Gastroesophageal sphincter (tissue), 4 donors: ENCODE measurements at regions not wholly inside any gene's neighbourhood (a gene's known extent, or its start where the extent isn't known, plus 50 kb on each side); places are given as distances from the start of the nearest gene placed in this dataset.

Source experiments
- ATAC-seq: fragments of 150-250 bp; one replicate; pipeline ENCODE4 v1.9.1; 2016; ENCODE audit warnings: mild to moderate bottlenecking, moderate library complexity
- H3K27ac ChIP-seq, 4 donors: fragments of 200-600 bp; sonication (generic) in 3 of 4; 1 replicate in 3 of 4; 2 replicates in 1 of 4; pipeline ENCODE4 v1.5.1; 2016 to 2019
- H3K27me3 ChIP-seq: fragments of 200-600 bp; sonication (generic); one replicate; pipeline ENCODE4 v1.5.1; 2019
- H3K36me3 ChIP-seq, 2 donors: fragments of 200-600 bp; sonication (generic); one replicate each; pipeline ENCODE4 v1.5.1; 2019; ENCODE audit warnings: control low read depth in 1 of 2
- H3K4me1 ChIP-seq, 3 donors: fragments of 200-600 bp; sonication (generic); 1 replicate in 2 of 3; 2 replicates in 1 of 3; pipeline ENCODE4 v1.5.1; 2016 to 2019; ENCODE audit warnings: control low read depth in 2 of 3
- H3K4me3 ChIP-seq, 2 donors: fragments of 200-600 bp; sonication (generic); one replicate each; pipeline ENCODE4 v1.5.1; 2019; ENCODE audit warnings: mild to moderate bottlenecking in 1 of 2, moderate library complexity in 1 of 2
- H3K9me3 ChIP-seq, 3 donors: fragments of 200-600 bp; sonication (generic); one replicate each; pipeline ENCODE4 v1.5.1; 2017 to 2019; ENCODE audit warnings: control low read depth in 2 of 3
- EP300 ChIP-seq: sonication (generic); formaldehyde crosslinking; IDR thresholded peaks from one replicate; pipeline ENCODE4 v1.6.1; 2017; ENCODE audit warnings: antibody characterized with exemption, mild to moderate bottlenecking
- POLR2A ChIP-seq, 2 donors: fragments of 450-650 bp; IDR thresholded peaks; one replicate each; pipeline ENCODE4 v1.6.1; 2017; ENCODE audit warnings: antibody characterized with exemption in 2 of 2, mild to moderate bottlenecking in 2 of 2, moderate library complexity in 1 of 2
- POLR2AphosphoS5 ChIP-seq: sonication (generic); formaldehyde crosslinking; IDR thresholded peaks from one replicate; pipeline ENCODE4 v1.6.1; 2017; ENCODE audit warnings: antibody characterized with exemption
- WGBS, 2 donors: methylation state at CpG; one replicate each; pipeline ENCODE4 v1.1.5; 2018; ENCODE audit warnings: low coverage in 1 of 2; 5-methylcytosine and 5-hydroxymethylcytosine counted together
- TF ChIP-seq, protein P1 (sequence below), 4 experiments: fragments of 200-600 bp in 2 of 4; fragments of 450-650 bp in 2 of 4; sonication (generic) in 1 of 4; IDR thresholded peaks; one replicate each; pipeline ENCODE4 v1.5.1; 2017 to 2019; ENCODE audit warnings: antibody characterized with exemption in 4 of 4, mild to moderate bottlenecking in 2 of 4, moderate library complexity in 2 of 4

DNA sequence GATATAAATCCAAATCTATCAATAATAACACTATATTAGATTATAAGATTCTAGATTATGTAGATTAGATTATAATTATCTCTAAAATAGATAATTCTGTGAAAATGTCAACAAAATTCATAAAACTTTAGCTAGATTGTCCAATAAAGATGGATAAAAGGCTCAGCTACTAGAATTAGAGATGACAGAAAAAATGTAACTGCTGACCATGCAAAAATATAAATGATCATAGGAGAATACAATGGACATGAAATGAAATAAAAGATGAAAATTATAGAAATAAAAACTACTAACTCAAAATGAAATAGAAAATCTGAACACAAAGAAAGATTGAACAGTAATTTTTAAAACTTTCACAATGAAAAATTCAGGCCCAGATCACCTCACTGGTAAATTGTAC is 1332.1 kb upstream of the CELF2 start:
- no peaks in the 10 kb centered on the region for H3K36me3 ChIP-seq
- no peak for ATAC-seq
- H3K4me1 ChIP-seq: no peaks in the 10 kb centered on the region
- H3K27me3 ChIP-seq: no peaks in the 10 kb centered on the region
- TF ChIP-seq, protein P1, sequence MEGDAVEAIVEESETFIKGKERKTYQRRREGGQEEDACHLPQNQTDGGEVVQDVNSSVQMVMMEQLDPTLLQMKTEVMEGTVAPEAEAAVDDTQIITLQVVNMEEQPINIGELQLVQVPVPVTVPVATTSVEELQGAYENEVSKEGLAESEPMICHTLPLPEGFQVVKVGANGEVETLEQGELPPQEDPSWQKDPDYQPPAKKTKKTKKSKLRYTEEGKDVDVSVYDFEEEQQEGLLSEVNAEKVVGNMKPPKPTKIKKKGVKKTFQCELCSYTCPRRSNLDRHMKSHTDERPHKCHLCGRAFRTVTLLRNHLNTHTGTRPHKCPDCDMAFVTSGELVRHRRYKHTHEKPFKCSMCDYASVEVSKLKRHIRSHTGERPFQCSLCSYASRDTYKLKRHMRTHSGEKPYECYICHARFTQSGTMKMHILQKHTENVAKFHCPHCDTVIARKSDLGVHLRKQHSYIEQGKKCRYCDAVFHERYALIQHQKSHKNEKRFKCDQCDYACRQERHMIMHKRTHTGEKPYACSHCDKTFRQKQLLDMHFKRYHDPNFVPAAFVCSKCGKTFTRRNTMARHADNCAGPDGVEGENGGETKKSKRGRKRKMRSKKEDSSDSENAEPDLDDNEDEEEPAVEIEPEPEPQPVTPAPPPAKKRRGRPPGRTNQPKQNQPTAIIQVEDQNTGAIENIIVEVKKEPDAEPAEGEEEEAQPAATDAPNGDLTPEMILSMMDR (IDR thresholded peaks at IDR 0.05): no peak
- TF ChIP-seq POLR2A (IDR thresholded peaks at IDR 0.05) (no peak), POLR2AphosphoS5 (no peak), EP300 (no peak)
- H3K27ac ChIP-seq: no peak overlapping the region
- no peaks in the 10 kb centered on the region for H3K9me3 ChIP-seq
- H3K4me3 ChIP-seq: no peak overlapping the region

DNA sequence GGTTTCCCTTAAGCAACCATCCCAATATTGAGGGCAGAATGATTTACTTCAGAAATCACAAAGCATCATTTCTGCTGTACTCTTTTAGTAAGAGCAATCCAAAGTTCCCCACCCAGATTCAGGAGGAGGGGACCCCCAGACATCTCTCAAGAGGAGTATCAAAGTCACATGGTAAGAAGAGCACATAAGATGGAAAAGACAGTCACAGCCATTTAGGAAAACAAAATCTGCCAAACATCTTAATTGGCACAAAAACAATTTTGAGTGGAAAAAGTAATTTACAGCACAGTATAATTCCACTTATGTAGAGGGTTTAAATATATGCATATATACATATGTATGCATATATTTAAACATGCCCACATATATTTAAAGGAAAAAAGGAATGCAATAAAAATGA is 1329.0 kb upstream of the CELF2 start:
- Histone ChIP-seq H3K4me3 (no peak overlapping the region), H3K36me3 (no peaks in the 10 kb centered on the region), H3K27ac (no peak overlapping the region), H3K27me3 (no peaks in the 10 kb centered on the region), H3K9me3 (no peaks in the 10 kb centered on the region), H3K4me1 (no peaks in the 10 kb centered on the region)
- no peak for ATAC-seq
- no peak for TF ChIP-seq POLR2A (IDR thresholded peaks at IDR 0.05)
- TF ChIP-seq EP300: no peak
- TF ChIP-seq, protein P1 (IDR thresholded peaks at IDR 0.05): no peak
- no peak for TF ChIP-seq POLR2AphosphoS5

DNA sequence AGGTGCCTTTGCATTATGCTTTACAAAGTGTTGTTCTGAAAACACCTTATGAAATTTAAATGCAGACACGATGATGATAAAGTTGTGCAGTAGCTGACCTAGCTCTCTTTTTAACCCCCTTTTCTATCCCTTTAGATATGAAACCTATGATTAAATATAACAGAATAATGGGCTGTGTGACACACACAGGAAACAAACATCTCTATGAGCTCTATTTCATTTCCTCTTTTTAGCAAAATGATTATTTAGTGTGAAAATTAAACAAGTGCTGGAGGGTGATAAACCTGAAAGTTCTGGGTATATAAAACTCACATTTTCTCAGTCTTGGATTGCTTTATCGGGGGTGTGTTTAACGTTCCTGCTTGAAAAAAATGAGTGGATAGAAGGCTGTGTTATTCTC is 1310.5 kb upstream of the CELF2 start:
- H3K27ac ChIP-seq: no peak overlapping the region
- ATAC-seq: no peak
- H3K9me3 ChIP-seq: peaks cover 0 to 8% (median 0%) of the 10 kb centered on the region in 3 donors
- H3K27me3 ChIP-seq: no peaks in the 10 kb centered on the region
- 82 to 92% methylated on average over 3 of the region's 3 CpGs for WGBS, 2 donors
- H3K36me3 ChIP-seq: no peaks in the 10 kb centered on the region
- TF ChIP-seq EP300 (no peak), POLR2A (IDR thresholded peaks at IDR 0.05) (no peak), POLR2AphosphoS5 (no peak)
- TF ChIP-seq, protein P1 (IDR thresholded peaks at IDR 0.05): no peak
- H3K4me1 ChIP-seq: no peaks in the 10 kb centered on the region
- no peak overlapping the region for H3K4me3 ChIP-seq

DNA sequence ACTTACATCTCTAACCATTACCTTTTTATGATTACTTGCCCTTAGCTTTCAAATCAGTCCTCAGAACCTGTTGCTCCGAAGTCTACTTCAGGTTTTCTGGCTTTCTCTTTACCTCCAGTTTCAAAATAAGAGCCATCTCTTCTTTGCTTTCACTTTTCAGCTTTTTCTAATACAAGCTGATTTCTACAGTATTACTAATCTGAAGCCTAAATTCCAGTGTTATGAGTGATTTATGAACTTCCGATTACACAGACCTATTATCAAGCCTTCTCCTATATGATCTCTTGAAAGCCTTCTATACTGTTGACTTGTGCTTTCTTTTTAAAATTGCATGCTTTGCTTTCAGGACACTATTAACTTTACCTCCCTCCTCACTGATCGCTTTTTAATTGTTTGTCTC is 1307.8 kb upstream of the CELF2 start:
- 72 to 80% methylated on average over 3 of the region's 3 CpGs for WGBS, 2 donors
- no peak for ATAC-seq
- Histone ChIP-seq H3K36me3 (no peaks in the 10 kb centered on the region), H3K27ac (no peak overlapping the region), H3K4me1 (no peaks in the 10 kb centered on the region), H3K9me3 (peaks cover 0 to 21% (median 0%) of the 10 kb centered on the region in 3 donors), H3K4me3 (no peak overlapping the region), H3K27me3 (no peaks in the 10 kb centered on the region)
- TF ChIP-seq, protein P1 (IDR thresholded peaks at IDR 0.05): no peak
- TF ChIP-seq EP300: no peak
- no peak for TF ChIP-seq POLR2AphosphoS5
- TF ChIP-seq POLR2A (IDR thresholded peaks at IDR 0.05): no peak

DNA sequence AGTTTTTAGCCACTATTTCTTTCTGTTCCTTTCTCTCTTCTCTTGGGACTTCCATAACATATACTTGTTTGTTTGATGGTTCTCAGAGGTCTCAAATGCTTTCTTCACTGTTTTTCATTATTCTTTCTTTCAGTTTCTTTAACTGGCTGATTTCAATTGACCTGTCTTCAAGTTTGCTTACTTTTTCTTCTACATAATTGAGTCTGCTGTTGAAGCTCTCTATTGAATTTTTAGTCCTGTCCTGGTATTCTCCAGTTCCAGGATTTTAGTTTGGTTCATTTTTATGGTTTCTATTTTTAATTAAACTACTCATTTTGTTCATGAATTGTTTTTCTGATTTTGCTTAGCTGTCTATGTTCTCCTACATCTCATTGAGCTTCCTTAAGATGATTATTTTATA is 1305.3 kb upstream of the CELF2 start:
- TF ChIP-seq POLR2AphosphoS5: no peak
- no peaks in the 10 kb centered on the region for H3K27me3 ChIP-seq
- ATAC-seq: no peak
- H3K9me3 ChIP-seq: peaks cover 0 to 21% (median 0%) of the 10 kb centered on the region in 3 donors
- H3K4me1 ChIP-seq: no peaks in the 10 kb centered on the region
- no peaks in the 10 kb centered on the region for H3K36me3 ChIP-seq
- H3K4me3 ChIP-seq: no peak overlapping the region
- H3K27ac ChIP-seq: no peak overlapping the region

DNA sequence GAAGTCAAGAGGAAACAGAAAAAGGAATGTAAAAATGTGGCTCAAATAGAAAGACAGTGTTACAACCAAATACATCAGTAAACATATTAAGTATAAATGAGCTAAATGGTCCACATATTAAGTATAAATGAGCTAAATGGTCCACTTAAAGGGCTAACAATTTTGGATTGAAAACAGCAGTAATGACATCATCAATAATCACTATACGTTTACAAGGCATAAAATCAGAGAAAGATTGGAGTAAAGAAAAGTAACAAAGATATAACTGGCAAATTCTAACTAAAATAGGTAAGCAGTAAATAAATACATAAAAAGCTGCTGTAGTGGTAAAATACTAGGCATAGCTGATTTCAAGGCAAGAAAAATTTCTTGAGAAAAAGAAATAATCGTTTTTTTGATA is 1298.4 kb upstream of the CELF2 start:
- no peak overlapping the region for H3K4me3 ChIP-seq
- no peak for ATAC-seq
- TF ChIP-seq, protein P1 (IDR thresholded peaks at IDR 0.05): no peak
- no peak for TF ChIP-seq POLR2A (IDR thresholded peaks at IDR 0.05)
- TF ChIP-seq EP300: no peak
- no peak for TF ChIP-seq POLR2AphosphoS5
- H3K27me3 ChIP-seq: no peaks in the 10 kb centered on the region
- no peak overlapping the region for H3K27ac ChIP-seq
- H3K4me1 ChIP-seq: no peaks in the 10 kb centered on the region
- H3K9me3 ChIP-seq: no peaks in the 10 kb centered on the region
- no peaks in the 10 kb centered on the region for H3K36me3 ChIP-seq
- WGBS, 2 donors: 69 to 88% methylated on average over 2 of the region's 2 CpGs
